SU-DHL-6 (cell line): ENCODE measurements at regions not wholly inside any gene's neighbourhood (a gene's known extent, or its start where the extent isn't known, plus 50 kb on each side); places are given as distances from the start of the nearest gene placed in this dataset.

ENCODE experiments used
- H2AFZ ChIP-seq: fragments of 200-600 bp; sonication (generic); 2 replicates; pipeline ENCODE4 v1.6.1; 2014; ENCODE audit warnings: low read depth, mild to moderate bottlenecking, moderate library complexity, mixed read lengths, antibody characterized with exemption, low read length; ENCODE audit not compliant: severe bottlenecking
- H3F3A ChIP-seq: fragments of 200-600 bp; shearing (Covaris generic); 2 replicates; pipeline ENCODE4 v1.6.0; 2016; ENCODE audit warnings: antibody characterized with exemption, mild to moderate bottlenecking; ENCODE audit not compliant: insufficient read depth
- H3K27ac ChIP-seq: fragments of 200-600 bp; sonication (generic); 2 replicates; pipeline ENCODE4 v1.5.1; 2016; ENCODE audit warnings: low read depth, mild to moderate bottlenecking, low read length, moderate library complexity, mixed read lengths
- H3K27me3 ChIP-seq: fragments of 200-600 bp; sonication (generic), shearing (Covaris generic); 2 replicates; pipeline ENCODE4 v1.6.0; 2014; ENCODE audit warnings: mild to moderate bottlenecking, low read length
- H3K36me3 ChIP-seq: fragments of 200-600 bp; sonication (generic); 2 replicates; pipeline ENCODE4 v1.6.1; 2014; ENCODE audit warnings: mild to moderate bottlenecking, low read length, mixed read lengths
- H3K4me2 ChIP-seq: fragments of 300-600, 200-600 bp; shearing (Covaris generic), sonication (generic); 2 replicates; pipeline ENCODE4 v1.6.0; 2014; ENCODE audit warnings: low read length, low read depth, mild to moderate bottlenecking; ENCODE audit not compliant: poor library complexity, severe bottlenecking
- H3K4me3 ChIP-seq: fragments of 200-600 bp; sonication (generic); 2 replicates; pipeline ENCODE4 v1.5.1; 2014; ENCODE audit warnings: antibody characterized with exemption, low read length, mild to moderate bottlenecking, mixed read lengths; ENCODE audit not compliant: insufficient read depth, poor library complexity, severe bottlenecking
- H3K79me2 ChIP-seq: fragments of 200-600 bp; sonication (generic); 2 replicates; pipeline ENCODE4 v1.6.1; 2014; ENCODE audit warnings: mild to moderate bottlenecking, low read length, moderate library complexity; ENCODE audit not compliant: insufficient read depth
- H3K9ac ChIP-seq: fragments of 200-600 bp; sonication (generic); 2 replicates; pipeline ENCODE4 v1.7.0; 2014; ENCODE audit warnings: mild to moderate bottlenecking, low read length
- H3K9me2 ChIP-seq: fragments of 200-600 bp; sonication (generic); replicated peaks from 2 replicates; pipeline ENCODE4 v1.6.1; 2014; ENCODE audit warnings: low read length; ENCODE audit not compliant: insufficient read depth
- H3K9me3 ChIP-seq: fragments of 200-600 bp; sonication (generic); 2 replicates; pipeline ENCODE4 v1.6.1; 2014; ENCODE audit warnings: low read length, mixed read lengths; ENCODE audit not compliant: insufficient read depth
- H4K20me1 ChIP-seq: fragments of 200-600 bp; sonication (generic); 2 replicates; pipeline ENCODE4 v1.6.1; 2014; ENCODE audit warnings: low read depth, mild to moderate bottlenecking, antibody characterized with exemption, low read length, moderate library complexity, mixed read lengths
- CTCF ChIP-seq: fragments of 200-600 bp; sonication (generic); IDR thresholded peaks from one replicate; pipeline ENCODE4 v1.5.1; 2017; ENCODE audit warnings: antibody characterized with exemption, mild to moderate bottlenecking, low read length, moderate library complexity; ENCODE audit not compliant: insufficient read depth, poor library complexity, severe bottlenecking
- EZH2phosphoT487 ChIP-seq: fragments of 200-600 bp; sonication (generic), shearing (Covaris generic); conservative IDR thresholded peaks from 2 replicates; pipeline ENCODE4 v1.6.1; 2018; ENCODE audit warnings: mild to moderate bottlenecking, antibody characterized with exemption, low read length, moderate library complexity, mixed read lengths

DNA sequence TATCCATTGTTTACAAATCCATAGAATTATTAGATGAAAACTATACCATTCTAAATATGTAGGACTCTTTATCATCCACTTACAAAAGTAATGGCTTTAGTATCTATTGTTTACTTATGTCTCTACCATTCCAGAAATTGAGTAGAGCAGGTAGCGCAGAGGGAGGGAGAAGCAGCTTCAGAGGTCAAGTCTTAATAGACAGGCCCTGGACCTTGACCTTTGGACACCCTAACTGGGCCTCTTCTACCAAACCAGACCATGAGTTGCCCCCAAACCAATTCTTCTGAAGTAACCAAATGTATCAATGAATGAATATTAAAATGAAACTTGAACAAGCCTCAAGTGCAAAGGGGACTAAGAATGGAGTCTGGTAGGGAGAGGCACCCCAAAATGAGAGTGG lies 124.9 kb upstream of the ANKRD55 start:
- H3F3A ChIP-seq, result no peaks in the 10 kb centered on the region
- no peak overlapping the region for H3K4me3 ChIP-seq
- H3K27me3 ChIP-seq, result no peaks in the 10 kb centered on the region
- no peaks in the 10 kb centered on the region for H3K9me2 ChIP-seq
- TF ChIP-seq CTCF (no peak), EZH2phosphoT487 (no peak)
- H3K27ac ChIP-seq, result no peak overlapping the region
- no peak overlapping the region for H2AFZ ChIP-seq
- no peak overlapping the region for H3K9ac ChIP-seq
- H3K9me3 ChIP-seq, result no peaks in the 10 kb centered on the region
- H3K4me2 ChIP-seq, result no peak overlapping the region
- H3K79me2 ChIP-seq, result no peaks in the 10 kb centered on the region
- no peaks in the 10 kb centered on the region for H4K20me1 ChIP-seq
- H3K36me3 ChIP-seq, result no peaks in the 10 kb centered on the region

DNA sequence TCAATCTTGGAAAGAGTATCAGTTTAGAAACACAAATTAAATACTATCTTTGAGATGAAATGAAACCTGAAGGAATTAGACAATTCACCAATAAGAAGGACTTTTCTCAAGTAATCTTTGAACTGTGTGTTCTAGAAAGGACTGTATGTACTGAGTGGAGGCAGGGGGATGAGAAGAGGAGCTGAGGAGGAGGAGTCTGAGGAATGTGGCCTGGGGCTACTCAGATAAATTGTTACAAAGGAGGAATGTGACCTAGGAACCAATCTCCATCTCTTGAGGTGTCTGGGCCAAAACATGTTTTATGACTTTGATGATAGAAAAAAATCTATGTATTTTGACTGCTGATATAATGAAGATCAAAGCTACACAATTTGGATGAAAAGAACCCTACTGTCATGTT lies 124.3 kb upstream of the ANKRD55 start:
- no peaks in the 10 kb centered on the region for H3K36me3 ChIP-seq
- H3K79me2 ChIP-seq, result no peaks in the 10 kb centered on the region
- no peak overlapping the region for H2AFZ ChIP-seq
- no peak overlapping the region for H3K27ac ChIP-seq
- TF ChIP-seq EZH2phosphoT487 (no peak), CTCF (no peak)
- no peak overlapping the region for H3K4me2 ChIP-seq
- no peaks in the 10 kb centered on the region for H4K20me1 ChIP-seq
- no peaks in the 10 kb centered on the region for H3F3A ChIP-seq
- no peaks in the 10 kb centered on the region for H3K9me2 ChIP-seq
- no peak overlapping the region for H3K9ac ChIP-seq
- no peaks in the 10 kb centered on the region for H3K27me3 ChIP-seq
- no peaks in the 10 kb centered on the region for H3K9me3 ChIP-seq
- H3K4me3 ChIP-seq, result no peak overlapping the region

- H2AFZ ChIP-seq, result no peak overlapping the region
- no peaks in the 10 kb centered on the region for H3F3A ChIP-seq
- H3K4me3 ChIP-seq, result no peak overlapping the region
- no peaks in the 10 kb centered on the region for H3K9me2 ChIP-seq
- TF ChIP-seq EZH2phosphoT487 (no peak), CTCF (no peak)
- H3K4me2 ChIP-seq, result no peak overlapping the region
- no peaks in the 10 kb centered on the region for H4K20me1 ChIP-seq
- no peaks in the 10 kb centered on the region for H3K79me2 ChIP-seq
- H3K27me3 ChIP-seq, result no peaks in the 10 kb centered on the region
- no peak overlapping the region for H3K27ac ChIP-seq
- no peak overlapping the region for H3K9ac ChIP-seq
- no peaks in the 10 kb centered on the region for H3K36me3 ChIP-seq
- no peaks in the 10 kb centered on the region for H3K9me3 ChIP-seq
These were observed 123.7 kb upstream of the ANKRD55 start for GRCh38 chr5:56356836-56357160.
